ENCODE measurements at regions not wholly inside any gene's neighbourhood (a gene's known extent, or its start where the extent isn't known, plus 50 kb on each side); places are given as distances from the start of the nearest gene placed in this dataset.

DNA sequence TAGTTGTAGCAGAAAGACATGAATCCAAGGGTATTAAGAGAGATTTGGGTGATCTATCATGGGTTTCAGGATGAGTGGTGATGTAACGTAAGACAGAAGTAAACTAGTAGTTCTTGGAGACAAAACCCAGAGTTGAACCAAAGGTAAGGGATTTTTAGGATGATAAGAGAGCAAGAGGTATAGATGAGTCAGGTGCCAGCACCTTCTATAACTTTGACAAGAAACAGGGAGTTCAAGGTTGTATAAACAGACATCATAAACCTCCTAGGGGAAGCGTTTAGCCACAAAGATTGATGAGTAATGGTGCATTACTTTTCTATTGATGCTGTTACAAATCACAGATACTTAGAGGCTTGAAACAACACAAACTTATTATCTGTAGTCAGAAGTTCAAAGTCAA is 447.3 kb upstream of the ARHGEF26 start:
- no peak overlapping the region for H3K9ac ChIP-seq (ENCODE audit: insufficient read length, low read depth)
- no peaks in the 10 kb centered on the region for H3K36me3 ChIP-seq (ENCODE audit: insufficient read depth, insufficient read length, low read length)
- no peak overlapping the region for H3K4me3 ChIP-seq (ENCODE audit: insufficient read length, low read depth)
- H3K27me3 ChIP-seq (ENCODE audit: insufficient read depth, insufficient read length), result no peaks in the 10 kb centered on the region
- TF ChIP-seq ZNF274 (IDR thresholded peaks at IDR 0.05; ENCODE audit: low read depth, low read length) (no peak), SUZ12 (IDR thresholded peaks at IDR 0.05; ENCODE audit: extremely low read depth, insufficient read depth, insufficient read length) (no peak), YY1 (IDR thresholded peaks at IDR 0.05; ENCODE audit: insufficient read depth, insufficient read length) (no peak)
- no peaks in the 10 kb centered on the region for H3K9me3 ChIP-seq (ENCODE audit: insufficient read depth, low read length)
- no peak for DNase-seq (ENCODE audit: low read depth, low spot score)
- H3K4me1 ChIP-seq (ENCODE audit: insufficient read depth, insufficient read length), result no peaks in the 10 kb centered on the region

DNA sequence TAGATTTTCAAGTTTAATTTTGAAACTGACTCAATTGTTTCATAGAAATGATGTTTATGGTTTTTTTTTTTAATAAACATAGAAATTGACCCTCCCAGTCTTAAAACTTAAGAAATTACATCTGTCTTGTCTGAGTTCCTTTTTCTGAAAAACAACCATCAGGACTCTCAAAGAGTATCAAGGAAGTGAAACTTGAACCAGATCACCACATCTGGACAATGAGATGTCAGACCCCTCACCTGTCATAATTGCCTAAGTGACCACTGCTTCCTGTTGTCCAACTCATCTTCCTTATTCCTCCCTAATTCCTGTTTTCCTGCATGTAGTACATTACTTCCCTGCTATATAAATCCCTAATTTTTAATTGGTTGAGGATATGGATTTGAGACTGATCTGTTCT is 441.5 kb upstream of the ARHGEF26 start:
- TF ChIP-seq YY1 (IDR thresholded peaks at IDR 0.05; ENCODE audit: insufficient read depth, insufficient read length) (no peak), ZNF274 (IDR thresholded peaks at IDR 0.05; ENCODE audit: low read depth, low read length) (no peak), SUZ12 (IDR thresholded peaks at IDR 0.05; ENCODE audit: extremely low read depth, insufficient read depth, insufficient read length) (no peak)
- no peak overlapping the region for H3K9ac ChIP-seq (ENCODE audit: insufficient read length, low read depth)
- no peaks in the 10 kb centered on the region for H3K36me3 ChIP-seq (ENCODE audit: insufficient read depth, insufficient read length, low read length)
- DNase-seq (ENCODE audit: low read depth, low spot score), result no peak
- H3K4me1 ChIP-seq (ENCODE audit: insufficient read depth, insufficient read length), result no peaks in the 10 kb centered on the region
- H3K9me3 ChIP-seq (ENCODE audit: insufficient read depth, low read length), result no peaks in the 10 kb centered on the region
- no peaks in the 10 kb centered on the region for H3K27me3 ChIP-seq (ENCODE audit: insufficient read depth, insufficient read length)
- H3K4me3 ChIP-seq (ENCODE audit: insufficient read length, low read depth), result no peak overlapping the region

DNA sequence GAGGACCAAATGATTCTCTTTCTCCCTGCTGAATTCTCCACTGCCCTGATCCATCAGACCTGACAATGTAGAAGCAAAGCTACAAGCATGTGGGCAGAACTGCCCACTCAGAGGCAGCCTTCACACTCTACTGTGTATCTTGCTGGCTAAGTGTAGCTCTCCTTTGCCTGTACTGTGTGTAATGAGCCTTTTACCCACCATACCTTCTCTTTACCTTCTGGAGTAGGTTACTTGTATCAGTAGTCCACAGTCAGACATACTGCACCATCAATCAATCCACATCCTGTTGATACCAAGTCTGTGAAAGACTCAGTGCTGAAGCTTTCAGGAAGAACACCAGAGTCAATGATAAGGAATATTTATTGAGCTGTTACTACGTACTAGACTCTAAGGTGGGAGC is 440.7 kb upstream of the ARHGEF26 start:
- Histone ChIP-seq H3K27me3 (ENCODE audit: insufficient read depth, insufficient read length) (no peaks in the 10 kb centered on the region), H3K4me3 (ENCODE audit: insufficient read length, low read depth) (no peak overlapping the region), H3K9me3 (ENCODE audit: insufficient read depth, low read length) (no peaks in the 10 kb centered on the region), H3K36me3 (ENCODE audit: insufficient read depth, insufficient read length, low read length) (no peaks in the 10 kb centered on the region), H3K4me1 (ENCODE audit: insufficient read depth, insufficient read length) (no peaks in the 10 kb centered on the region), H3K9ac (ENCODE audit: insufficient read length, low read depth) (no peak overlapping the region)
- TF ChIP-seq YY1 (IDR thresholded peaks at IDR 0.05; ENCODE audit: insufficient read depth, insufficient read length) (no peak), ZNF274 (IDR thresholded peaks at IDR 0.05; ENCODE audit: low read depth, low read length) (no peak), SUZ12 (IDR thresholded peaks at IDR 0.05; ENCODE audit: extremely low read depth, insufficient read depth, insufficient read length) (no peak)
- no peak for DNase-seq (ENCODE audit: low read depth, low spot score)

DNA sequence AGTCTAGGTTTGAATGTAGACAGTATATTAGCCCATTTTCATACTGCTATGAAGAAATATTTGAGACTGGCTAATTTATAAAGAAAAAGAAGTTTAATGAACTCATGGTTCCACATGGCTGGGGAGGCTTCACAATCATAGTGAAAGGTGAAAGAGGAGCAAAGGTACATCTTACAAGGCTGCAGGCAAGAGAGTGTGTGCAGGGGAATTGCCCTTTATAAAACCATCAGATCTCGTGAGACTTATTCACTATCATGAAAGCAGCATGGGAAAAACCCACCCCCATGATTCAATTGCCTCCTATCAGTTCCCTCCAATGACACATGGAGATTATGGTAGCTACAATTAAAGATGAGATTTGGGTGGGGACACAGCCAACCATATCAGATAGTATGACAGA is 440.1 kb upstream of the ARHGEF26 start:
- Histone ChIP-seq H3K4me1 (ENCODE audit: insufficient read depth, insufficient read length) (no peaks in the 10 kb centered on the region), H3K9me3 (ENCODE audit: insufficient read depth, low read length) (no peaks in the 10 kb centered on the region), H3K27me3 (ENCODE audit: insufficient read depth, insufficient read length) (no peaks in the 10 kb centered on the region), H3K36me3 (ENCODE audit: insufficient read depth, insufficient read length, low read length) (no peaks in the 10 kb centered on the region), H3K9ac (ENCODE audit: insufficient read length, low read depth) (no peak overlapping the region), H3K4me3 (ENCODE audit: insufficient read length, low read depth) (no peak overlapping the region)
- DNase-seq (ENCODE audit: low read depth, low spot score), result no peak
- TF ChIP-seq YY1 (IDR thresholded peaks at IDR 0.05; ENCODE audit: insufficient read depth, insufficient read length) (no peak), ZNF274 (IDR thresholded peaks at IDR 0.05; ENCODE audit: low read depth, low read length) (no peak), SUZ12 (IDR thresholded peaks at IDR 0.05; ENCODE audit: extremely low read depth, insufficient read depth, insufficient read length) (no peak)

GRCh38 chr3:153688301-153689120 is 432.7 kb upstream of the ARHGEF26 start:
- DNase-seq (ENCODE audit: low read depth, low spot score), result no peak
- Histone ChIP-seq H3K4me1 (ENCODE audit: insufficient read depth, insufficient read length) (no peaks in the 10 kb centered on the region), H3K9ac (ENCODE audit: insufficient read length, low read depth) (no peak overlapping the region), H3K27me3 (ENCODE audit: insufficient read depth, insufficient read length) (no peaks in the 10 kb centered on the region), H3K4me3 (ENCODE audit: insufficient read length, low read depth) (no peak overlapping the region), H3K36me3 (ENCODE audit: insufficient read depth, insufficient read length, low read length) (no peaks in the 10 kb centered on the region), H3K9me3 (ENCODE audit: insufficient read depth, low read length) (no peaks in the 10 kb centered on the region)
- no peak for TF ChIP-seq SUZ12 (IDR thresholded peaks at IDR 0.05; ENCODE audit: extremely low read depth, insufficient read depth, insufficient read length)
- no peak for TF ChIP-seq ZNF274 (IDR thresholded peaks at IDR 0.05; ENCODE audit: low read depth, low read length)
- no peak for TF ChIP-seq YY1 (IDR thresholded peaks at IDR 0.05; ENCODE audit: insufficient read depth, insufficient read length)

DNA sequence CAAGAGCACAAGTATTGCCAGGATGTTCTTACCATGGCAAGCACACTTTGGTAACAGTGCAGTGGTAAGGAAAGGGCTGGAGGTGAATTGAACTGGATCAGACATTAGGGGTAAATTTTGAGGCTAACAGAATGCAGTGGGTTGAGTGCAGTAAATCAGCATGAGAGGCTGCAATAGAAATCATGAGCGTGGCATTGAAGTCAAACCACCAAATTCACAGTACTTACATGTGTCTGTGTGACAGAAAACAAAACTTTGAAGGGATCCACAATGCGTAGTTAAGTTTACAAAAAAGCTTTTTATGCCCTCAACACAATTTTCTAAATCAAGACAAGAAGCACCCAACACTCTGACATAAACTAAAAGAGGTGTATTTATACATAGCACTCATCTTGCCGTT is 428.0 kb upstream of the ARHGEF26 start:
- Histone ChIP-seq H3K4me1 (ENCODE audit: insufficient read depth, insufficient read length) (no peaks in the 10 kb centered on the region), H3K4me3 (ENCODE audit: insufficient read length, low read depth) (no peak overlapping the region), H3K27me3 (ENCODE audit: insufficient read depth, insufficient read length) (no peaks in the 10 kb centered on the region), H3K9ac (ENCODE audit: insufficient read length, low read depth) (no peak overlapping the region), H3K9me3 (ENCODE audit: insufficient read depth, low read length) (no peaks in the 10 kb centered on the region), H3K36me3 (ENCODE audit: insufficient read depth, insufficient read length, low read length) (no peaks in the 10 kb centered on the region)
- TF ChIP-seq ZNF274 (IDR thresholded peaks at IDR 0.05; ENCODE audit: low read depth, low read length), result no peak
- no peak for TF ChIP-seq YY1 (IDR thresholded peaks at IDR 0.05; ENCODE audit: insufficient read depth, insufficient read length)
- no peak for DNase-seq (ENCODE audit: low read depth, low spot score)

DNA sequence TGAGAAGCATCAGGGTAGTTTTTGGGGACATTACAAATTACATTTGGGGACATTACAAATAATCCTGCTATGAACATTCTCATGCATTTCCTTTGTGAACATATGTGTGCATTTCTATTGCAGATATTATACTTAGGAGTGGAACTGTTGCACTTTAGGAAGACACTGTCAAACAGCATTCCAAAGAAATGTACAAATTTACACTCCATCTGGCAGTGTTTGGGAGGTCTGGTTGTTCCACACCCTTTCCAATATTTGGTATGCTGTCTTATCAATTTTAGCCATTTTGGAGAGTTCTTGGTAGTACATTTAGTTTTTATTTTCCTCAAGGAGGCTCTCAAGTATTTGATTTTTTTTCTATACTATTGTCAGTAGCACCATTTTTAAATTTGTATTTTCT is 419.1 kb upstream of the ARHGEF26 start:
- H3K27me3 ChIP-seq (ENCODE audit: insufficient read depth, insufficient read length), result no peaks in the 10 kb centered on the region
- H3K9me3 ChIP-seq (ENCODE audit: insufficient read depth, low read length), result no peaks in the 10 kb centered on the region
- no peaks in the 10 kb centered on the region for H3K36me3 ChIP-seq (ENCODE audit: insufficient read depth, insufficient read length, low read length)
- H3K4me3 ChIP-seq (ENCODE audit: insufficient read length, low read depth), result no peak overlapping the region
- TF ChIP-seq SUZ12 (IDR thresholded peaks at IDR 0.05; ENCODE audit: extremely low read depth, insufficient read depth, insufficient read length) (no peak), YY1 (IDR thresholded peaks at IDR 0.05; ENCODE audit: insufficient read depth, insufficient read length) (no peak), ZNF274 (IDR thresholded peaks at IDR 0.05; ENCODE audit: low read depth, low read length) (no peak)
- no peak overlapping the region for H3K9ac ChIP-seq (ENCODE audit: insufficient read length, low read depth)
- no peaks in the 10 kb centered on the region for H3K4me1 ChIP-seq (ENCODE audit: insufficient read depth, insufficient read length)
- no peak for DNase-seq (ENCODE audit: low read depth, low spot score)

Data from NT2/D1 (cell line).